ENCODE measurements at regions not wholly inside any gene's neighbourhood (a gene's known extent, or its start where the extent isn't known, plus 50 kb on each side); places are given as distances from the start of the nearest gene placed in this dataset.

GRCh38 chr18:7325126-7325430, 94.2 kb downstream of the LRRC30 start:
- no TSS peak for BruUV-seq (replicated peaks)
- Histone ChIP-seq H3K36me3 (replicated peaks in 1 of 2; ENCODE audit: control insufficient read depth in 1 of 2, insufficient read depth in 2 of 2, low read length in 2 of 2) (no peaks in the 10 kb centered on the region), H3K4me1 (ENCODE audit: insufficient read depth, low read length) (no peaks in the 10 kb centered on the region), H4K20me1 (ENCODE audit: insufficient read depth, low read length) (no peaks in the 10 kb centered on the region), H3K79me2 (ENCODE audit: insufficient read depth, low read length) (no peaks in the 10 kb centered on the region), H3K4me3 (replicated peaks in 1 of 3; ENCODE audit: insufficient read depth in 1 of 3, low read depth in 2 of 3, low read length in 3 of 3) (no peak overlapping the region), H3K9me3 (ENCODE audit: low read length) (no peaks in the 10 kb centered on the region), H3K4me2 (ENCODE audit: low read depth, low read length) (no peak overlapping the region), H3K27me3 (ENCODE audit: control insufficient read depth in 1 of 2, insufficient read depth in 2 of 2, low read length in 2 of 2) (peaks cover 1 to 4% of the 10 kb centered on the region in 2 experiments; a peak in 2 of 5 replicates), H3K27ac (ENCODE audit: extremely low read length, insufficient read depth, low read length) (no peak overlapping the region), H2AFZ (ENCODE audit: low read length) (no peak overlapping the region), H3K9ac (ENCODE audit: insufficient read depth, low read depth, low read length) (no peak overlapping the region)
- ChIA-PET POLR2A (no interaction called here), CTCF (ENCODE audit: low intra/inter-chr PET ratio, low total read pairs) (no interaction called here)
- intact Hi-C loops (cut with micrococcal nuclease; ENCODE audit: unreplicated experiment) (no loop called here), in situ Hi-C loops (cut with HindIII; ENCODE audit: extremely low pct_ligation_motif_present, low pct_unique_long_range_greater_than_20kb) (no loop called here)
- DNase-seq (ENCODE audit: low spot score) = no peak
- no peak for ATAC-seq
- FAIRE-seq = no peak
- 40% methylated on average over 5 of the region's 5 CpGs for WGBS (ENCODE audit: low lambda C conversion rate)
- TF ChIP-seq ZNF329 (CRISPR knock-in tag; IDR thresholded peaks at IDR 0.05; ENCODE audit: low read depth) (no peak), HOXA7 (CRISPR knock-in tag; IDR thresholded peaks at IDR 0.05) (no peak), PRDM15 (CRISPR knock-in tag; IDR thresholded peaks at IDR 0.05) (no peak), ZNF180 (CRISPR knock-in tag; IDR thresholded peaks at IDR 0.05; ENCODE audit: borderline replicate concordance, low read depth) (no peak), U2AF1 (optimal IDR thresholded peaks at IDR 0.05; ENCODE audit: low read depth, low read length) (no peak), ZNF781 (CRISPR knock-in tag; IDR thresholded peaks at IDR 0.05; ENCODE audit: borderline replicate concordance, not compliant biosample characterization) (no peak), ZBTB21 (CRISPR knock-in tag; IDR thresholded peaks at IDR 0.05) (no peak), RNF2 (conservative IDR thresholded peaks at IDR 0.05; ENCODE audit: low read depth) (no peak), ZNF563 (CRISPR knock-in tag; IDR thresholded peaks at IDR 0.05) (no peak), SRSF9 (IDR thresholded peaks at IDR 0.05; ENCODE audit: borderline replicate concordance, insufficient read depth, low read depth, low read length, poor library complexity, severe bottlenecking) (no peak), SNAPC4 (CRISPR knock-in tag; IDR thresholded peaks at IDR 0.05) (no peak), ZBTB2 (CRISPR knock-in tag; IDR thresholded peaks at IDR 0.05; ENCODE audit: low read depth) (no peak), SOX6 (IDR thresholded peaks at IDR 0.05) (no peak), SOX6 (CRISPR knock-in tag; IDR thresholded peaks at IDR 0.05) (no peak), PCBP2 (optimal IDR thresholded peaks at IDR 0.05; ENCODE audit: low read depth, low read length, poor library complexity, severe bottlenecking) (no peak), KDM6A (CRISPR knock-in tag; IDR thresholded peaks at IDR 0.05; ENCODE audit: low read depth) (no peak), ZKSCAN1 (IDR thresholded peaks at IDR 0.05; ENCODE audit: low read length) (no peak)
